Activated T-cell treated with anti-CD3 and anti-CD28 coated beads for 4 hours (primary cell): ENCODE measurements at regions not wholly inside any gene's neighbourhood (a gene's known extent, or its start where the extent isn't known, plus 50 kb on each side); places are given as distances from the start of the nearest gene placed in this dataset.
A peak's percentile ranks its signal among the peaks of the same experiment; 100 is the strongest.

Experiments used
- DNase-seq: peaks from one replicate; pipeline ENCODE4 v3.0.0-alpha.2; 2020

GRCh38 chr9:105861972-105862371 lies 167.6 kb downstream of the TMEM38B start:
- no peak for DNase-seq

GRCh38 chr9:105864248-105864898 lies 170.0 kb downstream of the TMEM38B start:
- no peak for DNase-seq

GRCh38 chr9:105865285-105865684 lies 170.9 kb downstream of the TMEM38B start:
- DNase-seq, result no peak

GRCh38 chr9:105871540-105871939 lies 177.2 kb downstream of the TMEM38B start:
- no peak for DNase-seq

- no peak for DNase-seq
Observed at GRCh38 chr9:105873801-105874200, 179.5 kb downstream of the TMEM38B start.

- DNase-seq, result no peak
Observed at GRCh38 chr9:105877721-105878120, 183.4 kb downstream of the TMEM38B start.

- no peak for DNase-seq
Observed at GRCh38 chr9:105879181-105879580, 184.8 kb downstream of the TMEM38B start.

GRCh38 chr9:105880517-105880916 lies 186.2 kb downstream of the TMEM38B start:
- no peak for DNase-seq

GRCh38 chr9:105881021-105881420 lies 186.7 kb downstream of the TMEM38B start:
- DNase-seq, result no peak

GRCh38 chr9:105881654-105882349 lies 187.5 kb downstream of the TMEM38B start:
- peak; percentile 56 for DNase-seq

- DNase-seq, result no peak
Observed at GRCh38 chr9:105883847-105884246, 189.5 kb downstream of the TMEM38B start.

GRCh38 chr9:105884416-105884815 lies 190.1 kb downstream of the TMEM38B start:
- no peak for DNase-seq

GRCh38 chr9:105886136-105886535 lies 191.8 kb downstream of the TMEM38B start:
- DNase-seq, result no peak

GRCh38 chr9:105887679-105888078 lies 193.3 kb downstream of the TMEM38B start:
- no peak for DNase-seq

GRCh38 chr9:105890046-105890822 lies 195.9 kb downstream of the TMEM38B start:
- DNase-seq, result no peak

GRCh38 chr9:105900123-105900522 lies 205.8 kb downstream of the TMEM38B start:
- no peak for DNase-seq

GRCh38 chr9:105901514-105902109 lies 207.3 kb downstream of the TMEM38B start:
- no peak for DNase-seq

- no peak for DNase-seq
Observed at GRCh38 chr9:105908069-105908468, 213.7 kb downstream of the TMEM38B start.

GRCh38 chr9:105911104-105911911 lies 217.0 kb downstream of the TMEM38B start:
- no peak for DNase-seq

- DNase-seq, result no peak
Observed at GRCh38 chr9:105912157-105912862, 218.0 kb downstream of the TMEM38B start.

GRCh38 chr9:105912863-105913516 lies 218.6 kb downstream of the TMEM38B start:
- no peak for DNase-seq
